ENCODE measurements at regions not wholly inside any gene's neighbourhood (a gene's known extent, or its start where the extent isn't known, plus 50 kb on each side); places are given as distances from the start of the nearest gene placed in this dataset.

DNA sequence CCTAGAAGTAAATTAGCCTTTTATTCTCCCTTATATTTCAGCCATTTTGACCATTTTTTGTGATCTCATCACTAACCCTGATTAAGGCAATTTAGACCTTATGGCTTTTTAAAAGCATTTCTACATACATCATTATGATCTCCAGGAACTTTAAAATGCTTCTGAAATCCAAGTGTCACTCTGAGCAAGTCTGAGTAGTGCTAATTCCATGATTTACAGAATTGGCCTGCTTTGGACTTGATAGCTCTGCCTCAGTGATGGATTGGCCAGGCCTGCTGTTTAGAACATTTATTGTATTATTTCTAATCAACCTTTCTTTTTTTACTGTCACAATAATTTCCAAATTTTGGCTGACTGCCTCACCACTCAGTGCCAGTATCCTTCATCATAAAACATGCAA, 116.4 kb downstream of the KCNA4 start:
- Histone ChIP-seq H3K27me3 (ENCODE audit: control insufficient read depth, insufficient read depth, low read length) (no peaks in the 10 kb centered on the region), H2AFZ (no peak overlapping the region), H3K27ac (no peak overlapping the region), H3K9ac (no peak overlapping the region), H3K4me3 (ENCODE audit: low read depth, low read length) (no peak overlapping the region), H3K4me2 (ENCODE audit: low read length) (no peak overlapping the region), H3K4me1 (no peaks in the 10 kb centered on the region), H3K79me2 (no peaks in the 10 kb centered on the region), H3K36me3 (ENCODE audit: control insufficient read depth, insufficient read depth, low read length) (no peaks in the 10 kb centered on the region), H3K9me3 (ENCODE audit: control insufficient read depth, low read length) (no peaks in the 10 kb centered on the region)
- no peak for TF ChIP-seq CTCF (IDR thresholded peaks at IDR 0.05)

- Histone ChIP-seq H3K4me1 (no peaks in the 10 kb centered on the region), H3K4me3 (ENCODE audit: low read depth, low read length) (no peak overlapping the region), H3K9me3 (ENCODE audit: control insufficient read depth, low read length) (no peaks in the 10 kb centered on the region), H3K9ac (no peak overlapping the region), H3K27ac (no peak overlapping the region), H3K4me2 (ENCODE audit: low read length) (no peak overlapping the region), H3K27me3 (ENCODE audit: control insufficient read depth, insufficient read depth, low read length) (no peaks in the 10 kb centered on the region), H3K79me2 (no peaks in the 10 kb centered on the region), H3K36me3 (ENCODE audit: control insufficient read depth, insufficient read depth, low read length) (no peaks in the 10 kb centered on the region), H2AFZ (no peak overlapping the region)
- no peak for TF ChIP-seq CTCF (IDR thresholded peaks at IDR 0.05)
Measured at GRCh38 chr11:29879560-29879959, 137.3 kb downstream of the KCNA4 start.

GRCh38 chr11:29876192-29876591, 140.6 kb downstream of the KCNA4 start:
- no peak for TF ChIP-seq CTCF (IDR thresholded peaks at IDR 0.05)

GRCh38 chr11:29847219-29847618, 169.6 kb downstream of the KCNA4 start:
- Histone ChIP-seq H3K4me3 (ENCODE audit: low read depth, low read length) (no peak overlapping the region), H3K27ac (no peak overlapping the region), H3K79me2 (no peaks in the 10 kb centered on the region), H3K4me2 (ENCODE audit: low read length) (no peak overlapping the region), H3K36me3 (ENCODE audit: control insufficient read depth, insufficient read depth, low read length) (no peaks in the 10 kb centered on the region), H2AFZ (no peak overlapping the region), H3K9ac (no peak overlapping the region), H3K9me3 (ENCODE audit: control insufficient read depth, low read length) (no peaks in the 10 kb centered on the region), H3K27me3 (ENCODE audit: control insufficient read depth, insufficient read depth, low read length) (no peaks in the 10 kb centered on the region), H3K4me1 (no peaks in the 10 kb centered on the region)
- no peak for TF ChIP-seq CTCF (IDR thresholded peaks at IDR 0.05)

More at GRCh38 chr11:29876192-29876591, 140.6 kb downstream of the KCNA4 start:
- H3K36me3 ChIP-seq (ENCODE audit: control insufficient read depth, insufficient read depth, low read length) = no peaks in the 10 kb centered on the region
- H3K27ac ChIP-seq = no peak overlapping the region
- H2AFZ ChIP-seq = no peak overlapping the region
- H3K9ac ChIP-seq = no peak overlapping the region
- no peaks in the 10 kb centered on the region for H3K27me3 ChIP-seq (ENCODE audit: control insufficient read depth, insufficient read depth, low read length)
- no peaks in the 10 kb centered on the region for H3K4me1 ChIP-seq
- H3K9me3 ChIP-seq (ENCODE audit: control insufficient read depth, low read length) = no peaks in the 10 kb centered on the region
- no peak overlapping the region for H3K4me3 ChIP-seq (ENCODE audit: low read depth, low read length)
- H3K4me2 ChIP-seq (ENCODE audit: low read length) = no peak overlapping the region
- no peaks in the 10 kb centered on the region for H3K79me2 ChIP-seq

GRCh38 chr11:29844701-29845379, 172.0 kb downstream of the KCNA4 start:
- Histone ChIP-seq H3K4me1 (no peaks in the 10 kb centered on the region), H3K36me3 (ENCODE audit: control insufficient read depth, insufficient read depth, low read length) (no peaks in the 10 kb centered on the region), H2AFZ (no peak overlapping the region), H3K79me2 (no peaks in the 10 kb centered on the region), H3K4me3 (ENCODE audit: low read depth, low read length) (no peak overlapping the region), H3K9me3 (ENCODE audit: control insufficient read depth, low read length) (no peaks in the 10 kb centered on the region), H3K9ac (no peak overlapping the region), H3K27ac (no peak overlapping the region), H3K4me2 (ENCODE audit: low read length) (no peak overlapping the region), H3K27me3 (ENCODE audit: control insufficient read depth, insufficient read depth, low read length) (no peaks in the 10 kb centered on the region)
- no peak for TF ChIP-seq CTCF (IDR thresholded peaks at IDR 0.05)

Data from parathyroid adenoma (tissue), 2 donors.